Erythroblast (primary cell): ENCODE measurements at regions not wholly inside any gene's neighbourhood (a gene's known extent, or its start where the extent isn't known, plus 50 kb on each side); places are given as distances from the start of the nearest gene placed in this dataset.
A peak's percentile ranks its signal among the peaks of the same experiment; 100 is the strongest.
"Not testable (repeated sequence)": the region's sequence is repeated elsewhere in the genome, so short reads cannot be mapped to it uniquely, and the experiment has no call there.

Source experiments
- DNase-seq, 2 experiments: peaks; one replicate each; lab custom pipeline; 2025; lab: John Stamatoyannopoulos, UW
- GATA1 ChIP-seq: IDR thresholded peaks from 2 replicates; pipeline ENCODE4 v1.6.1; 2011; ENCODE audit warnings: low read depth, mild to moderate bottlenecking, control low read depth, low read length, moderate library complexity
- POLR2A ChIP-seq: IDR thresholded peaks from 2 replicates; pipeline ENCODE4 v1.6.1; 2011; ENCODE audit warnings: mild to moderate bottlenecking, low read length

- DNase-seq: no peak
- TF ChIP-seq POLR2A: no peak
- no peak for TF ChIP-seq GATA1
Observed at GRCh38 chr2:12486205-12487118, 230.3 kb upstream of the TRIB2 start.

GRCh38 chr2:12487253-12488004, 229.3 kb upstream of the TRIB2 start:
- no peak for TF ChIP-seq POLR2A
- no peak for TF ChIP-seq GATA1
- no peak for DNase-seq

- DNase-seq: peak in 1 of 2 experiments; percentile 12
- TF ChIP-seq POLR2A (no peak), GATA1 (no peak)
Observed at GRCh38 chr2:12488352-12489318, 228.1 kb upstream of the TRIB2 start.

- no peak for TF ChIP-seq GATA1
- TF ChIP-seq POLR2A: no peak
- no peak for DNase-seq
Observed at GRCh38 chr2:12490641-12491040, 226.1 kb upstream of the TRIB2 start.

- DNase-seq: not testable (repeated sequence)
Observed at GRCh38 chr2:12492360-12492759, 224.4 kb upstream of the TRIB2 start.

GRCh38 chr2:12493031-12493513, 223.7 kb upstream of the TRIB2 start:
- no peak for TF ChIP-seq POLR2A
- TF ChIP-seq GATA1: no peak
- DNase-seq: peak in 1 of 2 experiments; percentile 48

GRCh38 chr2:12495247-12495868, 221.4 kb upstream of the TRIB2 start:
- TF ChIP-seq GATA1: no peak
- TF ChIP-seq POLR2A: no peak
- DNase-seq: no peak

- no peak for TF ChIP-seq POLR2A
- no peak for TF ChIP-seq GATA1
- DNase-seq: no peak
Observed at GRCh38 chr2:12498286-12498685, 218.4 kb upstream of the TRIB2 start.

GRCh38 chr2:12498704-12499103, 218.0 kb upstream of the TRIB2 start:
- TF ChIP-seq POLR2A (no peak), GATA1 (no peak)
- no peak for DNase-seq

- no peak for DNase-seq
- TF ChIP-seq POLR2A: no peak
- no peak for TF ChIP-seq GATA1
Observed at GRCh38 chr2:12500899-12501298, 215.8 kb upstream of the TRIB2 start.

GRCh38 chr2:12501469-12502158, 215.1 kb upstream of the TRIB2 start:
- TF ChIP-seq GATA1: no peak
- no peak for TF ChIP-seq POLR2A
- DNase-seq: no peak

GRCh38 chr2:12502759-12503158, 214.0 kb upstream of the TRIB2 start:
- TF ChIP-seq GATA1: no peak
- TF ChIP-seq POLR2A: no peak
- DNase-seq: no peak
